GM06990 (cell line): ENCODE measurements at regions not wholly inside any gene's neighbourhood (a gene's known extent, or its start where the extent isn't known, plus 50 kb on each side); places are given as distances from the start of the nearest gene placed in this dataset.

Experiments used
- DNase-seq: peaks from one replicate; pipeline ENCODE4 v3.0.0-alpha.2; 2011; ENCODE audit not compliant: insufficient read length; ENCODE audit errors: extremely low read depth
- H3K27me3 ChIP-seq: replicated peaks from 2 replicates; pipeline ENCODE4 v1.6.0; 2011; ENCODE audit warnings: low read length; ENCODE audit not compliant: control insufficient read depth, insufficient read depth
- H3K36me3 ChIP-seq: 2 replicates; pipeline ENCODE4 v1.5.1; 2011; ENCODE audit warnings: low read length; ENCODE audit not compliant: control insufficient read depth, insufficient read depth
- H3K4me3 ChIP-seq: replicated peaks from 2 replicates; pipeline ENCODE4 v1.5.1; 2011; ENCODE audit warnings: low read depth, mild to moderate bottlenecking, control low read depth, low read length
- TF ChIP-seq, protein P1 (sequence below): IDR thresholded peaks from 2 replicates; pipeline ENCODE4 v1.5.1; 2011; ENCODE audit warnings: low read length, control low read depth, mild to moderate bottlenecking, inconsistent platforms; ENCODE audit not compliant: insufficient read depth, poor library complexity, severe bottlenecking

DNA sequence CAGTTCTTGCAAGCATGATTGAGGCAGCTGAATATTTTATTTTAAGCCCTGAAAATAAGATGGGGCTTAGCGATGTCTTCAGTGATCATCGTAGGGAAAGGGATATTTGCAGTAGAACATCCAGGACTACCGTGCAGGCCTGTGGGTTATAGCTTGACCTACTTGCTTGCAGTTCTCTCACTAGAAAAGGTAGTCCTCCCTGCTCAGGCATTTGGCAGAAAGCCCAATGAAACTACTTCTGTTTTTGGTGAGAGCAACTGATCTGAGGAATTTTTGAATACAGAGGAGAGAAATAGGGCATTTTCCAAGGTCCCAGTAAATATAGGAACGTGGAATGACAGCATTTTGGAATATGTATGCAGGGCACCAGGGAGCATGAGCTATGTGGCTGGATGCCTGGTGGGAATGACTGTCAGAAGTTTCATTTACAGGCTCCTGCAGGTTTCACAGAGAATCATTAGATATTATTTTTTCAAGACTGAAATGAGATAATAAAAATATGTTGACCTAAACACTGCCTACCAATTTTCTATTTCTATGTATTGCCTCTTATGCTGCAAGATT, 417.9 kb upstream of the ACTBL2 start:
- Histone ChIP-seq H3K4me3 (no peak overlapping the region), H3K36me3 (no peaks in the 10 kb centered on the region), H3K27me3 (no peaks in the 10 kb centered on the region; the same call in 1 of the 2 replicates)
- TF ChIP-seq, protein P1, sequence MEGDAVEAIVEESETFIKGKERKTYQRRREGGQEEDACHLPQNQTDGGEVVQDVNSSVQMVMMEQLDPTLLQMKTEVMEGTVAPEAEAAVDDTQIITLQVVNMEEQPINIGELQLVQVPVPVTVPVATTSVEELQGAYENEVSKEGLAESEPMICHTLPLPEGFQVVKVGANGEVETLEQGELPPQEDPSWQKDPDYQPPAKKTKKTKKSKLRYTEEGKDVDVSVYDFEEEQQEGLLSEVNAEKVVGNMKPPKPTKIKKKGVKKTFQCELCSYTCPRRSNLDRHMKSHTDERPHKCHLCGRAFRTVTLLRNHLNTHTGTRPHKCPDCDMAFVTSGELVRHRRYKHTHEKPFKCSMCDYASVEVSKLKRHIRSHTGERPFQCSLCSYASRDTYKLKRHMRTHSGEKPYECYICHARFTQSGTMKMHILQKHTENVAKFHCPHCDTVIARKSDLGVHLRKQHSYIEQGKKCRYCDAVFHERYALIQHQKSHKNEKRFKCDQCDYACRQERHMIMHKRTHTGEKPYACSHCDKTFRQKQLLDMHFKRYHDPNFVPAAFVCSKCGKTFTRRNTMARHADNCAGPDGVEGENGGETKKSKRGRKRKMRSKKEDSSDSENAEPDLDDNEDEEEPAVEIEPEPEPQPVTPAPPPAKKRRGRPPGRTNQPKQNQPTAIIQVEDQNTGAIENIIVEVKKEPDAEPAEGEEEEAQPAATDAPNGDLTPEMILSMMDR, result no peak
- DNase-seq, result no peak

DNA sequence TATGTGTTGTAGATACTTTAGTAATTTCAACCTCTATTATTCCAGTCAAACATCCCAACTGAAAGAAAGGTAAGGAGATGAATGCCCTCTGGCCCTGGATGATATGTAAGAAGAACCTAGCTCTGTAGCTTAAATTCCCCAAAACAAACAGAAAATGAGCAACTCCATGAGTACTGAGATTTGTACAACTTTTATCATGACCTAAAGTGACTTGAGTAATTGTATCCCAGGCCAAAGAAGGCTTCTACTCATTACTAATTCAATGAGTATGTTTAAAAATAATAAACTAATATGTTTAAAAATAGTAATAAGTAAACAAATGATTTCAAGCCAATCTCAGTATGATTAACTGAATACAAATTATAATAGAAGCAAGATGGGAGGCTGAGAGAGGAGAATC, 414.0 kb upstream of the ACTBL2 start:
- Histone ChIP-seq H3K27me3 (no peaks in the 10 kb centered on the region; the same call in 1 of the 2 replicates), H3K4me3 (no peak overlapping the region), H3K36me3 (no peaks in the 10 kb centered on the region)
- TF ChIP-seq, protein P1, result no peak
- no peak for DNase-seq

DNA sequence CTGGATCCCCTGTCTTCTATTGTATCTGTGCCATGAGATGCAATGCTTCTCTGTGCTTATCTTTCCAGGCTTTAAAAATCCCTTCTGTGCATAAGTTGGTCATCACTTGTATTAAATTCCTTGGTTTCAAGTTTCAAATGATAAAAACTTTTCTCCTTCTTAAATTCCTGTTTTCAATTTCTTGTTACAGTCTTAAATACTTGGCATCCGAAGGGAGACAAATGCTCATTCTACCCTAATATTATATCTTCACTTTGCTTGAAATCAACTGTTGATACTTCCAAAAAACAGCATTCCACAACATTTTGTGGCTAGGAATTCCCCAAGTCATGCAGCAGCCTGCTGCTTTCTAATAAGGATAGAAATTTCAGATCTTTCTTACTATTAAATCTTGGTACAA, 413.2 kb upstream of the ACTBL2 start:
- no peak for DNase-seq
- Histone ChIP-seq H3K27me3 (no peaks in the 10 kb centered on the region; the same call in 1 of the 2 replicates), H3K36me3 (no peaks in the 10 kb centered on the region), H3K4me3 (no peak overlapping the region)
- TF ChIP-seq, protein P1, result no peak

DNA sequence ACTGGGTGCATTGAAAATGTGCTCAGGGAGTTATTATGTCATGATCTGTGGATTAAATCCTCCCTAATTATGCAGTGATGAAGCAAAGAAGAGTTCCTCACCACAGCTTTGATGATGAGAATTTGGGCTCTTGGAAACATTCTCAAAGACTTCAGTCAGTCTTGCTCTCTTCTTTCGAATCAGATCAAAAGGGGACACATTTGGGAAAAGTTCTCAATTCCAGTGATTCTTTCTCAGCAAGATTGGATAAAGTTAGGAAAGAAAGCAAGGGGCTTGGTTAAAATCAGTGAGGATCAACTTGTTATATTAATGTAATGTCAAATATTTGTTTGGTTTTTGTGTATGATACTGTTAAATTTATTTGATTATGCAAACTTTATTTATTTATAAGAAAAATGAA, 411.3 kb upstream of the ACTBL2 start:
- H3K4me3 ChIP-seq, result no peak overlapping the region
- TF ChIP-seq, protein P1, result no peak
- no peaks in the 10 kb centered on the region; the same call in 1 of the 2 replicates for H3K27me3 ChIP-seq
- no peak for DNase-seq
- H3K36me3 ChIP-seq, result no peaks in the 10 kb centered on the region

DNA sequence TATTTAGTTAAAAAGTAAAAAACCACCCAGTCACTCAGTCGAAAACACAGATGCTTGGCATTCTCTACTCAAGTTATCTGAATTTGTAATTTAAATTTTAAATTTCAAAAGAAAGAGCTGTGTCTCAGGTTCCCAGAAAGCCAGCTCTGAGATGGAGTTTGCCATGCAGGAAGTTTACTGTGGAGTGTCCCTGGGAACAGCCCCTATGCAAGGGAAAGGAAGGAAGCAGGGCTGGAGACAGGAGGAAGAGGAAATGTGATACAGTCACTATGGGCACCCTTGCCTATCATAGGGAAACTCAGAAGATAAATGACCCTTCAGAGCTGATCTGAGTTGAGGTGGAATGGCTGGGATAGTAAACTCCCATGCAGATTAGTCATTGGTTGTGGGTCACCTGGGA, 408.8 kb upstream of the ACTBL2 start:
- no peak overlapping the region for H3K4me3 ChIP-seq
- no peaks in the 10 kb centered on the region for H3K27me3 ChIP-seq
- TF ChIP-seq, protein P1, result no peak
- H3K36me3 ChIP-seq, result no peaks in the 10 kb centered on the region
- DNase-seq, result no peak

DNA sequence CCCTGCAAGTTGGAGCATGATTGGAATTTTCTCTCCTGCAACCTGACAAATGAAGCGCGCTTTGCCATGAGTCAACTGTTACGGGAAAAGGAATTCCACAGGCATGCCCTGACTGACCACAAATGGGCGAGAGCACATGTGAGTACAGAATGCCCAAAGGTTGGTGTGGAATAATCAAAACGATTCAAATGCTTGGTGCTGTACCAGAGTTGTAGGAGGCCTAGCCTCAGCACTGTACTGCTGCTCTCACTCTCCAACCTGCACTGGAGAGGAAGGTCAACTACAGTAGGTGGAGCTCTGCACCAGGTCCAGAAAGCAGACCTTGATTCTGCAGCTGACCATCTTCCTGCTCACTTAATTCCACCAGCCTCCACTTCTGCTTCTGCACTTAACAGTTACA, 406.9 kb upstream of the ACTBL2 start:
- no peak for DNase-seq

More for the DNA sequence above, 406.9 kb upstream of the ACTBL2 start:
- Histone ChIP-seq H3K36me3 (no peaks in the 10 kb centered on the region), H3K27me3 (no peaks in the 10 kb centered on the region; the same call in 1 of the 2 replicates), H3K4me3 (no peak overlapping the region)
- TF ChIP-seq, protein P1, result peak; percentile 10
